Forelimb muscle (tissue), 1 donor: ENCODE measurements at regions not wholly inside any gene's neighbourhood (a gene's known extent, or its start where the extent isn't known, plus 50 kb on each side); places are given as distances from the start of the nearest gene placed in this dataset.
"Not testable (repeated sequence)": the region's sequence is repeated elsewhere in the genome, so short reads cannot be mapped to it uniquely, and the experiment has no call there.

ENCODE experiments used
- DNase-seq: peaks from one replicate; pipeline ENCODE4 v3.0.0-alpha.2; 2013; ENCODE audit warnings: low read depth

DNA sequence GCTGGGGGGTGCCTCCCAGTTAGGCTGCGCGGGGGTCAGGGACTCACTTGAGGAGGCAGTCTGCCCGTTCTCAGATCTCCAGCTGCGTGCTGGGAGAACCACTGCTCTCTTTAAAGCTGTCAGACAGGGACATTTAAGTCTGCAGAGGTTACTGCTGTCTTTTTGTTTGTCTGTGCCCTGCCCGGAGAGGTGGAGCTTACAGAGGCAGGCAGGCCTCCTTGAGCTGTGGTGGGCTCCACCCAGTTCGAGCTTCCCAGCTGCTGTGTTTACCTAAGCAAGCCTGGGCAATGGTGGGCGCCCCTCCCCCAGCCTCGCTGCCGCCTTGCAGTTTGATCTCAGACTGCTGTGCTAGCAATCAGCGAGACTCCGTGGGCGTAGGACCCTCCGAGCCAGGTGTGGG is 584.2 kb upstream of the SLC39A10 start:
- not testable (repeated sequence) for DNase-seq

DNA sequence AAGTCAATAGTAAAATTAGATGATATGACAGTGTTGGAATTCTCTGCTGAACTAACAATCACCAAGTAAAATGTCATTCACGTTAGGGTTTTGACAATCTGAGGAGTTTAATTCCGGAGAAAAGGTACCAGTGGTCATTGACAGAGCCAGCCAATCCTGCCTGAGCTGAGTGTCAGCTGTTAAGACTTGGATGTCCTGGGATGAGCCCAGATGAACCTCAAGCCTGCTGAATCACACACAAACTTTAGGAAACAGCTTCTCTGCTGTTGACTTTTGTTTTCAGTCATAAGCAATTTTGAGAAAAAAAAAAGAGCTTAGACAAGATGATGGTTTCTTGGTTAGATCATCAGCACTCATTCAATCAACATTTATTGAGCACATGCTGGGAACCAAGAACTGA is 600.0 kb upstream of the SLC39A10 start:
- no peak for DNase-seq

DNA sequence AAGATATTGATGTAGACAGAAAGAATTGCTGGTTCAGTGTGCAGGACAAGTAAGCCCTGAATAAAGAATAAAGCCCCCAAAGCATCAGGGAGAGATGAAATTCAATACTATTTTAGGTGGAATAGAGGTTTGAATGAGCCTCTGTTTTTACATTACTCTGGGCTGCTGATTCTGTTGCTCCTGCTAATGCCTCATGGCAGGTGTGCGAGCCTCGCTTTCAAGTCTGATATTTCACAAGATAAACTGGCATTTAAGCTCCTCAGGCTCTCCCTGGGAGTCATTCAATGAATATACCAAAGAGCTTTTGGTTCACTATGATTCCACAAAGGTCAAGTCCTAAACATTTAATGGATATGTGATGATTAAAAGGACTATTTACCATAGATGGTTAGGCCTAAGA is 601.0 kb upstream of the SLC39A10 start:
- DNase-seq = no peak

DNA sequence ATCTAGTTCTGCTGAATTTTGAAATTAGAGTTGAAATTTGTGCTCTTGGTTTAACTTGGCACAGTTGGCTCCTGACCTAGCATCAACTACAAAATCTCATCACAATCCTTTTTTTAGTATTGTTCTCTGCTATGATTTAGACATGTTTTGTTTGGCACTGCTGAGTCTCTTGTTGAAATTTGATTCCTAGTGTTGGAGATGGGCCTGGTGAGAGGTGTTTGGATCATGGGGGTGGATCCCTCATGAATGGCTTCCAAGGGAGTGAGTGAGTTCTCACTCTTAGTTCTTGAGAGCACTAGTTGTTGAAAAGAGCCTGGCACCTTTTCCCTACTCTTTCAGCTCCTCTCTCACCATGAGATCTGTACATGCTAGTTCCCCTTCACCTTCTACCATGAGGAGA is 605.6 kb upstream of the SLC39A10 start:
- no peak for DNase-seq

DNA sequence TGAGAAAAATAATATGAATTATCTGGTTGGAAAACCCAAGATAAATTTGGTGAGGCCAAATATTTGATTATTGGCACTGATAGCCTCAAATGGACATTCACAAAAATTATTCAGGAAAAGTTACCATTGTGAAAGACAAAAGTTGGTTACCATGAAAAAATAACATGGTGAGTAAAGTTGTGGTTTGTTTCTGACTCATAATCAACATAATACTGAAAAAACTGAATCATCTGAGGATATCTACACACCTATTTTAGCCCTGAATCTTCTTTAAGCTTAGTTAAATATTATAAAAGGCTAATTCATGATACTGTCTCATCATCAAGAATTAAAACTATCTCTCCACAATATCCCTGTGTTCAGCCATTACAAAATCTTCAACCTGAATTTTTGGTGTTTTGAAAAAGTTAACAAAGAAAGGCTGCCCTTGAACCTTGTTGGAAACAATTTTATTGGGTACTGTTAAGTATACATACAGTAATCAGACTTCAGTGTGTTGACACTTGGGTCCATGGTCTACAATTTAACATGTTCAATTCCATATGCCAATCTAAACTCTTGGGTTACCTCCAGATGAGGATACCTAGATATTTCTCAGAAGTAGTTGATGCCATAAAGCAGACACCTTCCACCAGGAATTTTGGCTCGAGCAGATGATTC is 607.5 kb upstream of the SLC39A10 start:
- no peak for DNase-seq

DNA sequence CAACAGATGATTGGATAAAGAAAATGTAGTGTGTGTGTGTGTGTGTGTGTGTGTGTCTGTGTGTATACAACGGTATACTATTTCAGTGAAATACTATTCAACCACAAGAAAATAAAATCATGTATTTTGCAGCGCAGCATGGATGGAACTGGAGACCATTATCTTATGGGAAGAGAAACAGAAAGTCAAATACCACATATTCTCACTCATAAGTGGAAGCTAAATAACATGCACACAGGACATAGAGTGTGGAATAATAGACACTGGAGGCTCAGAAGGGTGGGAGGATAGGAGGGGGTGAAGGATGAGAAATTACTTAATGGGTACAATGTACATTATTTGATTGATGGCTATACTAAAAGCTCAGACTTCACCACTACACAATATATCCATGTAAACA is 609.1 kb upstream of the SLC39A10 start:
- no peak for DNase-seq

DNA sequence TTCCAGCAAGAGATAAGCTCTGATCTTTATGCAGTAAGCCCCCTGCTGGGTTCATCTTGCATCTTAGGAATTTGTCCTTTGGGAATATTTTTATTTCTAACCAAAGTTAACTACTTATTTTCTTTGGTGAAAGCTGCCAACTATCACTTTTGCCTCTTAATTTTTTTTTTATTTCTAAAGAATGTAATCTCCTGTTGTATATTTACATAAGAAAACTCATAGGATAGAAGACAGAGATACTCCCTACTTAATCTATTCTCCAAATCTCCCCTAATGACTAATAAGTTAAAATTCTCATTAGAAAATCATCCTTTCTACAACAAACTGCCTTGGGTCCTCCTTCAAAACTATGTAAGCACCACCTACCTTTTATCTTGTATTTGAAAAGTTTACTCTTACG is 612.2 kb upstream of the SLC39A10 start:
- no peak for DNase-seq

DNA sequence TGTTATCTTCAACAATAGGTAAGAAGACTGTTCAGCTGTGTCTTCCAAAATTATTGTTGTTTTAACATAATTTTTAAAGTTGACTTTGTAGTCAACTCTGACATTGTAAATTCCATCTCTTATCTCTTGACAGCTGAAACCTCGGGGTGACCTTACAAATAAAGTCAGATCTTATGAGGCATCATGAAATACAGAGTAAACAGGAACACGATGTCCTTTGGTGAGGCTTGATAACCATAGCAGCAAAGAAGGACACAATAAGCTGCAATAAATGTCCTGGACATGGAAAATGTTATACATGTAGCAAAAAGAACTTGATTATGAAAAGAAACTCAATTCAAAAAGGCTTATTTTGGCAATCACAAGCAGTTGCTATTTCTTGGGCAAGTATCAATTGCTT is 618.9 kb upstream of the SLC39A10 start:
- DNase-seq = no peak

DNA sequence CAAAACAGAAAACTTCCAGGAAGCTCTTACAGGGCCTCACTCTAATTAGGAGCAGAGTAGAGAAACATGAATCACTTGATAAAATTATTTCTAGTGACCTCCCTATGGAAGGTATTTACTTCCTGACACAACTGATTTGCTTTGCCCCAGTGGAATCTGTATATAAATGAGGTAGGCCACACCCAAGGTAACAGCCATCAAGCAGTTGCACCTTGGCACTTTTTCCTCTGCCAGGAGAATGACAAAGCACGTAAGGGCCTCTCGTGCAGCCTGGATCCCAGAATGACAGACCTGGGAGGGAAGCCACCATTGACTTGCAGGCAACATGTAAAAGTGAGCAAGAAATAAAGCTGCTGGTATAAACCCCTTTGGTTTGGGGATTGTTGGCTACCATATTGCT is 620.0 kb upstream of the SLC39A10 start:
- no peak for DNase-seq

DNA sequence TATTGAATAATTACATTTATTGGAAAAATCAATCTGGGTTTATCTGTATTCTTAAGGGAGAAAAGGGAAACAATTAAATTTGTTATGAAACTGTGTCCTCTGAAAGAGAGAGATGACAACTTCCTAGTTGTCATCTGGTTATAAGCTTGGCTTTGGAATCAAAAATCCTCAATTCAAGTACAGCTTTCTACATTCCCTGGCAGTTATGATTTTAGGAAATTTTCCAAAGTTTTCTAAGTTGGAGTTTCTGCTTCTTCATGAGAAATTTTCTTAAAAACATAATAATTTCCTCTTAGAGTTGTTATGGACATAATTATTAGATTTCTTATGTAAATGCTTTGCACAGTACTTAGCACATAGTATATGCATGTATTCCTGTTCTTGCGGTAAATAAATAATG is 625.6 kb upstream of the SLC39A10 start:
- DNase-seq = no peak

DNA sequence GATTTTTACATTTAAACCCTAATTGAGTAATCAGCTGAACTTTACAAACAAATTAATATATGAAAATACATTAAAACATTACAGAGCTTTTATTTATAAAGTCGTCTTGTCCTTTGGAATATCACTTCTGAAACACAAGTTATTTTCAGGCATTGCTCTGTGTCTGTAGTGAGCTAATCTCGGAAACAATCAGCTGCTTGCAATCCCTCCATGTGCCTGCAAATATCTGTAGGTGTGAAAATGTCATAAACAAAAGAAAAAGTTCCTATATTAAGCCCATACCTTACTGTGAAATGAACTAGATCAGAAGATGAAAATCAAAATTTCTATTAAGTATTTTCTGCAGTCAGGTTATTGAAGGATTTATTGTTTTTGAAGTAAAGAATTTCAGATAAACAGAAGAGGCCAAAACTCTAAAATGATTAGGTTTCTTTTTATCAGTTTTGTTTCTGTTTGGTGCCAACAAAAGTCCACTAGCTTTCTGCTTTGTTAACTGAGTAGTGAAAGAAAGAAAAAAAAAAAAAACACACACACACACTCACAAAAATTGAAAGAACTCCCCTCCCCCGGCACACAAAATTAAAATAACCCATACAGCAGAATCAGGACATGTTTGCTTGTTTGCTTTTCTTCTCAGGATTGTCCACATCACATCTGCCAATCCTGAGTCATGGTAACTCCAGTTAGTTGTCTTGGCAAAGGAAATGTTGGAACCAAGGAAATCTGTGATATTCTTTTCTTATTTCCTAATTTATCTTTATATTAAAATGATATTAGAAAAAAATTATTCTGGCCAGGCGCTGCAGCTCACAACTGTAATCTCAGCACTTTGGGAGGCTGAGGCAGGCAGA is 627.0 kb upstream of the SLC39A10 start:
- no peak for DNase-seq

DNA sequence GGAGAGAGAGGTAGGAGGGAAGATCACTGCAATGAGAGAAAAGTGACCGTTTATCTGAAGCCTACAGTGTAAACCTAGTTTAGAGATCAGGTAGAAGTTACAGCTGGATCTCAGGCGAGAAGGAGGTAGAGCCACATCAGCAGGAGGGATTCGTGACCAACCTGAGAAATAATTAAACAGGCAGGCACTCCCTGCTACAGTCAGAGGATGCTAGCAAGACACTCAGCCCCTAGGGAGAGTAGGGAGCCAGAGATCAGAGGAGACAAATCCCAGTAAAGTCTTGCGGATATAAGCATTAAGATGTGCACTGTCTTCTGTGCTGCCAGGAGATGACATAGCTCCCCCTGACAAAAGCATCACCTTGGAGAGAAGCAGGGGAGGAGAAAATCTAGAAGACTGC is 629.1 kb upstream of the SLC39A10 start:
- no peak for DNase-seq

DNA sequence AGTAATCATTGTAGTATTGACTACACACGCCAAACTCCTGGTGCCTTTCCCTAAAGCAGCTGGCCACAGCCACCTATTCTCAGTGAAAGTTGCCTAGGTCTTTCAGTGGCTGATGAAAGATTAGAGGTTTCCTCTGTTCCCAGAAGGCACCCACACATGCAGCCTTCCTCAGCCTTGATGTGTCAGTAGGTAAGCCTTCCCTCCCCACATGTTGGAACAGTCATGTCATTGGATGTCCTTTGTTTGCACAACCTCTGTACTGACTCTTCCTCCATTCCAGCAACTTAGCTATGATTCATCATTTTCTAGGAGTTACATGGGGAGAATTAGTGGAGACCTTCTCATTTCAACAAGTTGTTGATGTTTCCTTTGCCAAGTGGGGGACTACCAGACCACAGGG is 630.8 kb upstream of the SLC39A10 start:
- no peak for DNase-seq

DNA sequence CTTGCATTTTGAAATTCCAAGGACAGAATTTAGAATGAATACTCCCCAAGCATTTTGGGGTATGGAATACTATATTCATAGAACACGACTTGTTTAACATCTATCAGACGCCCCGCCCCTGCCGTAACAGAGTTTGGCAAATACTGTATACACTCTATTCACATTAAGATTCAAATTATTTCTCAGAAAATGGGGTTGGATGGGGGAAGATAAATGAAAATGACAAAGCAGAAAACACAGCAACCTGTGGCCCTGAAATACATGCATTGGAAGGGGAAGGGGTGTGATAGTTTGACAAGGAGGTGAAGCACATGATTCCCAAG is 634.6 kb upstream of the SLC39A10 start:
- DNase-seq = no peak

DNA sequence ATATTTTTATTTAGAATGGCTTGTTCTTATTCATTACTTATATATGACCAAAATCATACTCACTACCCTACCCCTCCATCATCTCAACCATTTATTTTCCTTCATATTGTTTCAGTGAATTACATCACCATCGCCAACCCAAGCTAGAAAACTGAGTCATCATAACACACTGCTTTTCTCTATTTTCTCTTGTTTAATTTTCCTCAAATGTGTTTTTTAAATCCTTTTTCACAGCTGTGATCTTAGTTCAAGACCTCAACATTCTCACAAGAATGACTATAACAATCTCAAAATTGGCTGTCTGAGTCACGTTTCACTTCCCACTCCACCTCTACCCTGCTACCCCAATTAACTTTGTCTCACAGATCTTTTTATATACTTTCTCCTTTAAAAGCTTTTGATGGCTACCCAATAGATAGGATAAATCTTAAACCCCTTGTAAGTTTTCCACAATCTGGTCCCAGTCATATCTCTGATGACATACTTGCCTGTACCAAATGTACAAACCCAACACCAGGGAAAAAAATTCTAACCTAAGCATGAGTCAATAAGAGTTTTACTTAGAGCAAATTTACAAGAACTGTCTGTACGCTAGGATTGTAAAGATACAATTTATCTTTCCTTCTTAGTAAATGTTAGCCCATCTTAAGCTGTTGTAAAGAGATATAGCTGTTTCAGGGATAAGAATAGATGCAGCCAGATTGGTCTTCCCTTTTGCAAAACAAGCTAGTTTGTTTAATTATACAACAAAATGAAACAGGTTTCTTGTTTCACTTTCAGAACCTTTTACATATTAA is 635.1 kb upstream of the SLC39A10 start:
- no peak for DNase-seq

DNA sequence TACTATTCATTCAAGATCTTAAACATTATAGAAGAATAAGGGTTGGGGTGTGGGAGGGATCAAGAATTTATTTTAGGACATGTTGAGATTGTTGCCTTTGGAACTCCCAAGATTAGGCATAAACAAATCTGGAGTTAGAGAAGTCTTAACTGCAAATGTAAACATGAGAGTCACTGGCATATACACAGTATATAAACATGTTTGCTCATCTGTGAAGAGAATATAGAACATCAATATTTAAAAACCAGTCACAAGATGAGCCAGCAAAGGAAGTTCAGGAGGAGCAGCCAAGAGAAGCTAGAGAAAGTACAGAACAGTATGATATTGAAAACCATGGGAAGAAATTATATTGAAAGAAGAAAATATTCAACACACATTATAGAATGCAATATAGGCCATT is 638.6 kb upstream of the SLC39A10 start:
- no peak for DNase-seq

DNA sequence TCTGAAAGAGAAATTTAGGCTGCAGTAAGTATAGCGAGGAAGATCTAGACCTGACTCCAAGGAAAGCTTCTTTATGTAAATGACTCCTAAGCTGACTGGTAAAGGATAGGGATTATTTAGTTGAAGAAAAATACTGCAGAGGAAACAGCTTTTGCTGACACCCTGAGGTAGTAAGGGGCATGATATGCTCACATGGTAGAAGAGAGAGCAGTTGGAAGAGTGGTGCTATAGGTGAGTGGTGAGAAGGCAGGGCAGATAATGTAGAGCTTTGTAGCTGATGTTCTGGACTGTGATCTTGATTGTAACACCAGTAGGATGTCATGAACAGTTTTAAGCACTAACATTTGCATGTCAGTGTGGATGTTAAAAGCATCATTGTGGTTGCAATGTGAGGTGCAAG is 639.1 kb upstream of the SLC39A10 start:
- no peak for DNase-seq

DNA sequence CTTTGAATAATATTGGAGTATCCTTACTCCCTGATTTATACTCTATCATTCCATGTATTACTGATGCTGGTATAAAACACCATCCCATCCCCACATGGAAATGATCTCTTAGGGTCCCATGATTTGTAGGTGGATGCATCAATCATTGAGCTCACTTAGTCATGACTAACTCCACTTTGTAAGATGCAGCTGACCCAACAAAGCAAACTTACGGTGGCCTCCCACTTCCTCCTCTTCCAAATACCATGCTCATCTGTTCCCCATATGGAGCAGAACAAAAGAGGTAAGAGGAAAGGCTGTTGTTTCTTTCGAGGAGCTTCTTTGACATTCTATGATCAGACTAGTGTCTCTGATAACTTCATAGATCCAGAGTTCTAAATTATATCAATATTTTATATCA is 640.2 kb upstream of the SLC39A10 start:
- no peak for DNase-seq

DNA sequence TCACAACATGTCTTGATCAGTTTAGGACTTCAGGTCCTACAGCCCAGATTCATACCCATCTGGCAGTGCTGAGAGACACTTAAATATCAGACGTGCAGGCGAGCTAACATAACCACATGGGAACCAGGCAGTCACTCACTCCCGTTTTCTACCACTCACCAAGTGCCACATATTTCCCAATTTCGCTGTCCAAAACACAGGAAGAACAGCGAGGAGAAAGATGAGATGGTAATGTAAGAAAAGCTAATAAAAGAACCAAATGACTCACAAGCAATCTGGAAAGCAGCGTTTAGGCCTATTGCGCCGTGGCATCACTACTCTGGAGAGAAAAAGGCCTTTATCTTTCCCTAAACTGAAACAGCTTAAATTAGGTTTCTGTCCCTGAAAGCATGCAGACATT is 647.8 kb upstream of the SLC39A10 start:
- no peak for DNase-seq

DNA sequence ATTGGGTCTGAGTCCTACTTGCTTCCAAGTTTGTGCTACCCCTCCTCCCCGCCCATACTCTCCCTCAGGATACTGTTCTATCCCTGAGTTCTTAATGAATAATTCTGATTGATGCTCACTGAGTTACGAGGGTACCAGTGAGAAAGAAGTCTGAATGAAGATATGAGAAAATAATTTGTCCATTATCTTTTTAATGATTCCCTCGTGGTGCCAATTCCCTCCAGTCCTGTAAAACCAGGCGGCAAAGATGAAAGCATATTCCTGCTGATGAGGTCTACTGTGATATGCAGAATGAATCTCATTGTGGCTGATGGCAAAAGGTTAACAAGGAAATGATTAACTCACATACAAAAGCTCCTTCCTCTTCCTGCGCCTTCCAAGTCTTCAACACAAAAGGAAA is 650.2 kb upstream of the SLC39A10 start:
- DNase-seq = no peak

DNA sequence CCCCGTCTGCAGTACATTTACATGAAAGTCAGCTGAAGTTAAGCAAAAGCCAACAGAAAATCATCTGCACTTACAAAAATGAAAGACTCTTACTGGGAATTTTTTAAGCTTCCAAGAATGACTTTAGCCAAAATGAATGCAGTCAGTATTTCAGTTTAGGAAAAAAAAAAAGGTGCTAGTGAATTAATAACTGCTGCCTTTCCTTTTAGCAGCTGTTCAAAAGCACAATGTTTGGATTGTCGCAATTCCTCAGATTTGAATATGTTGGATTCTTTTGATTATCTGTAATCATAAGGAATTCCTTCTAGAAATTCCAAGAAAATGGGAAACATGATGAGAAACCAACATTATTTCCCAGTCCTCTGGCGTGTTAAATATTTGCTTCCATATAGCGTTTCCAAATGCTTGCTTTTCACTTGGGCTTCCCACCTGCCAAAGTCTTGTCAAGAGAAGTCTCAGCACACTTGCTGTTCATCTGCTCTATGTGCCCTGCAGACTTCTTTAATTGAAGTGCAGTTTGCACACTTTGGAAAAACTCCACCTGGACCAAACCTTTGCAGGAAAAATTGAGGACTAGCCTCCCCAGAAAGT is 653.0 kb upstream of the SLC39A10 start:
- peak; percentile 65 for DNase-seq

DNA sequence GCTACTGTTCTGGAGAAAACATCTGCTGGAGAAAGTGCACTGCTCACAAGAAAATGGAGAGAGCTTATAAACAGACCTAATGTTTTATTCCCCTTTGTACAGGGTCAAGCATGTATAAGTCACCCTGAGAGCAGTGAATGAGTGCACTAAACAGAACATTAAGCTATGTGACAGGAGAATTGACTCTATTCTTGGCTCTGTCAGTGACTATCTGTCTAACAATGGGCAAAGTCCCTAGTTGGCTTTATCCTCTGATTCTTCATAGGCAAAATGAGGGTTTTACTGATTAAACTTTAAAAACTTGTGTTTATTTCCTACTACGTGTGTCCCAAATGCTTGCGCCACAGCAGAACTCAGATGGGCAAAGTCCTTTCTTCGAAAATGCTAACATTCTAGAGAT is 655.1 kb upstream of the SLC39A10 start:
- no peak for DNase-seq

DNA sequence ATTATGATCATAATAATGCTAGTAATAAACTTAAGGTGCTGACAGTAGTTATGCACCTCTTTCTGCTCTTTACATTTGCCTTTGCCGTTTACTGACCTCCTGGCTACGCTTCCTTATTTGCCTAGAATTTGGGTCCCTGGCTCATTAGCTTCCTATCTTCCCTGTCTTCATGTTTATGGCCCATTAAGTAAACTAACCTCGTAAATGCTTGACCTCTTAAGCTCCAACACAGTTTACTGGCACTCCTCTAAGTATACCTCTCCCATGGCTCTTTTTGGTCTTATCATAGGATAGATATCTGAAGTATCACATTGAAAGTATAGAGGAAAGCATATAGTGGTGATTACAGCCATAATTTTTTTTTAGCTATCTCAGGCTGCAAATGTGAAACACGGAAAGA is 657.3 kb upstream of the SLC39A10 start:
- DNase-seq = no peak
